ENCODE measurements at regions not wholly inside any gene's neighbourhood (a gene's known extent, or its start where the extent isn't known, plus 50 kb on each side); places are given as distances from the start of the nearest gene placed in this dataset.

DNA sequence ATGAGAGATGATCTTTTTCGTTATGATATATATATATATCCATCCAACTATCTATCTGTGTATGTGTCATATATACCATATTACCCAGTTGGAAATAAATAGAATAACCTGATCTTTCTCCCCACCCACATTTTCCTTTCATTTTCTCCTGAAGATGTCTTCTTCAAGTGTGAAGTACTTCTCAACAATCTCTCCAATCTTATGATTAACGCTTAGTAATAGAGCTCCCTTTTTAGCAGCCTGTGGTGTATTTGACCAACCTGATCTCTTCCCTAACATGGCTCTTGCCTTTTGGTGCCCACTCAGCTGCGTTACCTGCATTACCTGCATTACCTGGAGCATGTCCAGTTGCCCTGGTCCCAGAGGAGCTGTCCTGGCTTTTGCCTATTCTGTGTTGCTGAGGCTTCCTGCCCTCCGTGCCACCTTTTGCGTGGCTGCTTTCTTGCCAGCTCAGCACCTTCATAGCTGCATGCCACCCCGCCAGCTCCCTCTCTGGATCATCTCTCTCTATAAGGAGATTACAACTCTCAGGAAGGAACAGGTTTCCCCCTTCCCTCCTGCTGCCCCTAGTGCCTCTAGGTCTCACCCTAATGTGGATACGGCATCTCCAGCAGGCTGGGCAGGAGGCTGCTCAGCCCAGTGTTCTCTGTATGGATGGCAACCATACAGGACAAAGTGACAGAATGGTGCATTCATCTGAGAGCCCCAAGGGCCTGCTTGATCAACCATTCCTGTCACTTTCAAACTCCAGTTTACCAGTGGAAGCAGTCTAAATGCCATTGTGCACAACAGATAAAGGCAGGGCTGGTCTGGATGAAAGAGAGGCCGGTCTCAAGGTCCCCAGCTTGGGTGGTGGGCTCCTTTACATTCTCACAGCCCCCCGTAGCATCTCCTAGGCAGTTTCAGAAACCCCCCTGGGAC is 126.7 kb downstream of the GADD45G start (continued):
- TF ChIP-seq, protein P1, sequence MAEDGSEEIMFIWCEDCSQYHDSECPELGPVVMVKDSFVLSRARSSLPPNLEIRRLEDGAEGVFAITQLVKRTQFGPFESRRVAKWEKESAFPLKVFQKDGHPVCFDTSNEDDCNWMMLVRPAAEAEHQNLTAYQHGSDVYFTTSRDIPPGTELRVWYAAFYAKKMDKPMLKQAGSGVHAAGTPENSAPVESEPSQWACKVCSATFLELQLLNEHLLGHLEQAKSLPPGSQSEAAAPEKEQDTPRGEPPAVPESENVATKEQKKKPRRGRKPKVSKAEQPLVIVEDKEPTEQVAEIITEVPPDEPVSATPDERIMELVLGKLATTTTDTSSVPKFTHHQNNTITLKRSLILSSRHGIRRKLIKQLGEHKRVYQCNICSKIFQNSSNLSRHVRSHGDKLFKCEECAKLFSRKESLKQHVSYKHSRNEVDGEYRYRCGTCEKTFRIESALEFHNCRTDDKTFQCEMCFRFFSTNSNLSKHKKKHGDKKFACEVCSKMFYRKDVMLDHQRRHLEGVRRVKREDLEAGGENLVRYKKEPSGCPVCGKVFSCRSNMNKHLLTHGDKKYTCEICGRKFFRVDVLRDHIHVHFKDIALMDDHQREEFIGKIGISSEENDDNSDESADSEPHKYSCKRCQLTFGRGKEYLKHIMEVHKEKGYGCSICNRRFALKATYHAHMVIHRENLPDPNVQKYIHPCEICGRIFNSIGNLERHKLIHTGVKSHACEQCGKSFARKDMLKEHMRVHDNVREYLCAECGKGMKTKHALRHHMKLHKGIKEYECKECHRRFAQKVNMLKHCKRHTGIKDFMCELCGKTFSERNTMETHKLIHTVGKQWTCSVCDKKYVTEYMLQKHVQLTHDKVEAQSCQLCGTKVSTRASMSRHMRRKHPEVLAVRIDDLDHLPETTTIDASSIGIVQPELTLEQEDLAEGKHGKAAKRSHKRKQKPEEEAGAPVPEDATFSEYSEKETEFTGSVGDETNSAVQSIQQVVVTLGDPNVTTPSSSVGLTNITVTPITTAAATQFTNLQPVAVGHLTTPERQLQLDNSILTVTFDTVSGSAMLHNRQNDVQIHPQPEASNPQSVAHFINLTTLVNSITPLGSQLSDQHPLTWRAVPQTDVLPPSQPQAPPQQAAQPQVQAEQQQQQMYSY (CRISPR knock-in tag; IDR thresholded peaks at IDR 0.05): no peak
- TF ChIP-seq IRF4 (IDR thresholded peaks at IDR 0.05; ENCODE audit: low read depth, low read length) (no peak), SIN3A (IDR thresholded peaks at IDR 0.05; ENCODE audit: low read depth, low read length) (no peak), FOS (IDR thresholded peaks at IDR 0.05; ENCODE audit: borderline replicate concordance, extremely low read depth, insufficient read length) (no peak), CBX5 (IDR thresholded peaks at IDR 0.05; ENCODE audit: low read depth) (no peak), NFIC (IDR thresholded peaks at IDR 0.05; ENCODE audit: low read depth, low read length) (no peak), KDM1A (IDR thresholded peaks at IDR 0.05; ENCODE audit: borderline replicate concordance) (no peak), SMARCA5 (IDR thresholded peaks at IDR 0.05) (no peak), MYC (IDR thresholded peaks at IDR 0.05; ENCODE audit: insufficient read depth, insufficient read length, insufficient replicate concordance, low read length, severe bottlenecking) (no peak)
